PC-3 (cell line): ENCODE measurements at regions not wholly inside any gene's neighbourhood (a gene's known extent, or its start where the extent isn't known, plus 50 kb on each side); places are given as distances from the start of the nearest gene placed in this dataset.

Experiments used
- CTCF ChIP-seq: fragments of 300-600 bp; sonication (generic); conservative IDR thresholded peaks from 2 replicates; pipeline ENCODE4 v1.5.1; 2017; ENCODE audit warnings: antibody characterized with exemption, low read depth, mild to moderate bottlenecking, low read length
- EZH2 ChIP-seq: fragments of 300-600 bp; sonication (generic); IDR thresholded peaks from one replicate; pipeline ENCODE4 v1.6.1; 2017; ENCODE audit warnings: antibody characterized with exemption, mild to moderate bottlenecking, low read length; ENCODE audit not compliant: unreplicated experiment

GRCh38 chr18:78828131-78828530 lies 151.5 kb upstream of the SALL3 start:
- TF ChIP-seq CTCF (no peak), EZH2 (no peak)
